ENCODE measurements at regions not wholly inside any gene's neighbourhood (a gene's known extent, or its start where the extent isn't known, plus 50 kb on each side); places are given as distances from the start of the nearest gene placed in this dataset.

GRCh38 chr5:171597946-171598640 is 178.6 kb downstream of the FGF18 start:
- H3K27ac ChIP-seq (ENCODE audit: low read length): no peak overlapping the region
- Mint-ChIP-seq H3K27me3 (ENCODE audit: low read depth in 2 of 2) (peaks cover 0 to 20% of the 10 kb centered on the region in 2 donors), H3K27ac (no peak overlapping the region), H3K4me3 (no peak overlapping the region), H3K36me3 (no peaks in the 10 kb centered on the region), H3K9me3 (no peaks in the 10 kb centered on the region), H3K4me1 (peaks cover 0 to 5% of the 10 kb centered on the region in 2 donors)
- no peak for DNase-seq
- 83% methylated on average over 4 of the region's 6 CpGs for WGBS (ENCODE audit: insufficient coverage)
- no peak for TF ChIP-seq CTCF (IDR thresholded peaks at IDR 0.05)
- no peak overlapping the region for H3K4me3 ChIP-seq (ENCODE audit: low read length)
- peaks cover 2% of the 10 kb centered on the region for H3K4me1 ChIP-seq (ENCODE audit: control insufficient read depth, insufficient read depth, low read length)
- H3K9me3 ChIP-seq (ENCODE audit: control insufficient read depth, insufficient read depth, low read length): no peaks in the 10 kb centered on the region
- no peaks in the 10 kb centered on the region for H3K27me3 ChIP-seq (ENCODE audit: control insufficient read depth, insufficient read depth, low read length)
- intact Hi-C loops (cut with micrococcal nuclease): no loop called here
- ATAC-seq: no peak
- no peaks in the 10 kb centered on the region for H3K36me3 ChIP-seq (ENCODE audit: control insufficient read depth, insufficient read depth, low read length)

GRCh38 chr5:171598641-171599152 is 179.2 kb downstream of the FGF18 start:
- intact Hi-C loops (cut with micrococcal nuclease): no loop called here
- no peak for ATAC-seq
- TF ChIP-seq CTCF (IDR thresholded peaks at IDR 0.05): no peak
- no peaks in the 10 kb centered on the region for H3K36me3 ChIP-seq (ENCODE audit: control insufficient read depth, insufficient read depth, low read length)
- H3K4me3 ChIP-seq (ENCODE audit: low read length): no peak overlapping the region
- peaks cover 0 to 5% of the 10 kb centered on the region in 2 donors for H3K4me1 Mint-ChIP-seq
- no peak overlapping the region for H3K27ac ChIP-seq (ENCODE audit: low read length)
- 77% methylated on average over 7 of the region's 7 CpGs for WGBS (ENCODE audit: insufficient coverage)
- DNase-seq: no peak
- H3K4me1 ChIP-seq (ENCODE audit: control insufficient read depth, insufficient read depth, low read length): peaks cover 2% of the 10 kb centered on the region
- H3K27me3 Mint-ChIP-seq (ENCODE audit: low read depth in 2 of 2): peaks cover 0 to 20% of the 10 kb centered on the region in 2 donors
- H3K9me3 ChIP-seq (ENCODE audit: control insufficient read depth, insufficient read depth, low read length): no peaks in the 10 kb centered on the region
- no peaks in the 10 kb centered on the region for H3K27me3 ChIP-seq (ENCODE audit: control insufficient read depth, insufficient read depth, low read length)
- no peak overlapping the region for H3K27ac Mint-ChIP-seq
- no peaks in the 10 kb centered on the region for H3K9me3 Mint-ChIP-seq
- H3K4me3 Mint-ChIP-seq: no peak overlapping the region
- H3K36me3 Mint-ChIP-seq: no peaks in the 10 kb centered on the region

GRCh38 chr5:171599411-171599810 is 180.0 kb downstream of the FGF18 start:
- ATAC-seq (no peak), DNase-seq (no peak)
- Mint-ChIP-seq H3K27me3 (ENCODE audit: low read depth in 2 of 2) (peaks cover 5 to 20% of the 10 kb centered on the region in 2 donors), H3K27ac (no peak overlapping the region), H3K4me1 (peaks cover 0 to 5% of the 10 kb centered on the region in 2 donors), H3K36me3 (no peaks in the 10 kb centered on the region), H3K4me3 (no peak overlapping the region), H3K9me3 (no peaks in the 10 kb centered on the region)
- H3K27ac ChIP-seq (ENCODE audit: low read length): no peak overlapping the region
- H3K4me3 ChIP-seq (ENCODE audit: low read length): no peak overlapping the region
- H3K4me1 ChIP-seq (ENCODE audit: control insufficient read depth, insufficient read depth, low read length): peaks cover 2% of the 10 kb centered on the region
- 74% methylated on average over 10 of the region's 10 CpGs for WGBS (ENCODE audit: insufficient coverage)
- no peak for TF ChIP-seq CTCF (IDR thresholded peaks at IDR 0.05)
- no peaks in the 10 kb centered on the region for H3K36me3 ChIP-seq (ENCODE audit: control insufficient read depth, insufficient read depth, low read length)
- no peaks in the 10 kb centered on the region for H3K9me3 ChIP-seq (ENCODE audit: control insufficient read depth, insufficient read depth, low read length)
- intact Hi-C loops (cut with micrococcal nuclease): no loop called here
- H3K27me3 ChIP-seq (ENCODE audit: control insufficient read depth, insufficient read depth, low read length): no peaks in the 10 kb centered on the region
